Hematopoietic multipotent progenitor cell treated with erythropoietin and hydrocortisone succinate and interleukin-3 and kit ligand, for 6 days (in vitro differentiated cells): ENCODE measurements at regions not wholly inside any gene's neighbourhood (a gene's known extent, or its start where the extent isn't known, plus 50 kb on each side); places are given as distances from the start of the nearest gene placed in this dataset.

Experiments
- DNase-seq: peaks from one replicate; pipeline ENCODE4 v3.0.0-alpha.2; 2015

DNA sequence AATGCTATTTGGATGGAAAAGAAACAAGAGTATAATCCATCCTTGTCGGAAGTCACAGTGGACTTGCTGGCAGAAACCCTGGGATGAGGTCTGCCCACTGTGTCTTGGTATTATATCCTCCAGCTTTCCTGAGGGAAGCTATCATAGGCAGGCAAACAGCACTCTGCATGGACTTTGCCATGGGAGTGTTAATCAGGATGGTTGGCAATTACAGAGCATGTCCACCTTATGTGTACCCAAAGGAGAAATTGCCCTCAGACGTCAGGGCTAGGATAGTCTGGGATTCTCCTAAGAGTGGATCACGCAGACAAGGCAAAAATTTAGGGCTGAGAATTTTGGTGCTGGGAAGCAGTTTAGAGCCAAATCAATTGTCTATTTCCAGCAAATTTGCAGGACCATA is 184.9 kb upstream of the ESRRG start:
- no peak for DNase-seq

- DNase-seq: no peak
Measured at GRCh38 chr1:216907100-216907499, 183.9 kb upstream of the ESRRG start.

DNA sequence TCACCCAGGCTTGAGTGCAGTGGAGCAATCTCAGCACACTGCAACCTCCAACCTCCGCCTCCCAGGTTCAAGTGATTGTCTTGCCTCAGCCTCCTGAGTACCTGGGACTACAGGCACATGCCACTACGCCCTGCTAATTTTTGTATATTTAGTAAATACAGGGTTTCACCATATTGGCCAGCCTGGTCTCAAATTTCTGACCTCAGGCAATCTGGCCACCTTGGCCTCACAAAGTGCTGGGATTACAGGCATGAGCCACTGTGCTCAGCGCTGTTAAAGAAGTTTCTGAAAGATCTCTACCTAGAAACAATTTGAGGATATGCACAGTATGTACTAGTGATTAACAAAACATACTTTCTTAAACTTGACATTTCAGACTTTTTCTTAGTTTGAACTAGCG is 182.6 kb upstream of the ESRRG start:
- no peak for DNase-seq

DNA sequence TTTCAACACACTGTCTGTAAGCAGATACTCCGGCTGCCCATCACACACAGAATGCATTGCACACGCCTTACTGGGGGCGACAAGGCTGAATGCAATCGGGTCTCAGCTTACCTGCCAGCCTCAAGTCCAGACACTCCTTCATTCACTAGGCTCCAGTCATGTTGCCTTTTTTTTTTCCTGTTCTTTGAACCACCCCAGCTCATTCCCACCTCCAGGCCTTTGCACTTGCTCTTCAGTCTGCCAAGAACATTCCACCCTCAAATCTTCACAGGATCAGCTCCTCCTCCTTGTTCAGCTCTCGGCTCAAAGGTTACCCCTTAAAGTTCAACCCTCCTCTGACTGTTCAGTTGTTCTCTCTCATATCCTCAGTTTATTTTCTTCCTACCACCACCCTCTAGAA is 181.9 kb upstream of the ESRRG start:
- no peak for DNase-seq

DNA sequence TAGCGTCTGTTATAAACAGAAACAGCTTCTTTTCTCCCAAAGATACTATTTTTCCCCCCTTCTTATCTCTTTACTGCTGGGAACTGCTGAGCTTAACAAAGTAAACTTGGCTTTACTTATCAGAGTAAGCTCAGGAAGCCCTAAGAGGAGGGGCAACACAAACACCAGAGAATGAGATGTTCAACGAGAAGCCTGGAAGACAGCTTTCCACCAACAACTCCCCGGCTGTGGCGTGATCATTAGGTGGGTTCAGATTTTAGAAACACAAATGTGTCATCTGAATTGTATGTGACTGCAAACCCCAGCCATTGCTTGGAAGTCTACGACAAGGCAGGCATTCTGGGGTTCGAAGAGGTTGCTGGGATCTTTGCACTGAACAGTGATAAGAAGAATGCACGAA is 181.2 kb upstream of the ESRRG start:
- DNase-seq: no peak

GRCh38 chr1:216903382-216903740 is 180.1 kb upstream of the ESRRG start:
- DNase-seq: no peak

DNA sequence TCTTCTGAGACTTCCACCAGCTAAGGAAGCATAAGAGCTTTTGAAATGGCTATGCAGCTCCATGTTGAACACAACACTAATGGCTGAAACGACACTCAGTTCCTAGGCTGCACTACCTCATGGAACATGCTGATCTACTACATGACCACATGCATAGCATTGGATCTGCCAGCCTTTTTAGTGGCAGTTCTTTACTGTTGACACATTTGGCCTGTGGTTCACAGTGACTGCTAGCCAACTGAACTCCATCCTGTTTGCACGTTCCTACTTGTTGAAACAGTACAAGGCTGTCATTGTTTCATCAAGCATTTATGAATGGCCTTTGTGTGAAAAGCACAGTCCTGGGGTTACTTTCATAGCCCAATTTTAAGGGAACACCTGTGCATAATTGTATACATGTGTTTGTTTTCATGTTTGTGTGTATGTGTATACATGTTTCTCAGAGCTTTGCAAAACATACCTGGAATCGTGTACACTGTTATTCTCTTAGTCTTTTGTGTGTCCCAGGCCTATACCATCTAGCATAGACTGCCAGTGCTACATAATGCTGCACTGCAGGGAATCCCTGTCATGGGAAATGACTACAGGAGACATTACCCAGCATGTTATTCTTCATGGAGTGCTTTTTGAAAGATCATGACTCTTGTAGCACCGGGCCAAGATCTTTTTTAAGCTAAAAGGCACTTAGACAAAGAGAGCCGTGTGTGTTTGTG is 179.6 kb upstream of the ESRRG start:
- DNase-seq: no peak

- no peak for DNase-seq
Measured at GRCh38 chr1:216900116-216900620, 176.9 kb upstream of the ESRRG start.

DNA sequence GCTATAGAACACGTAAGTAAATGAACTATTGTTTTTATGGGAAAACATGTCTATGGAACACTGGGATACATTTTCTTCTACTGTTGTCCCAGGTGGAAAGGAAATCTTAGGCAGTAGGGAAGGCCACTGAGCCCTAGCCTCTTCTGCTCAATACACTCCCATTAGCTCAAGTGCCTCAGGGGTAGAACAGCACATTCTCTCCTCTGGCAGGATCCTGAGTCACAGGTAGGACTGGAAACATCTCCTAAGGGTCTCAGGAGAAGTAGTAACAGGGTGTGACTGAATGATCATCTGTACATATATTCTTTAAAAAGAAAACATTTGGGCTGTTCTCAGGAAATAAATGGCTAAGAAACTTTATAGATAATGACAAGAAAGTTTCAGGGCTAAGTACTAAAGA is 175.6 kb upstream of the ESRRG start:
- DNase-seq: no peak

DNA sequence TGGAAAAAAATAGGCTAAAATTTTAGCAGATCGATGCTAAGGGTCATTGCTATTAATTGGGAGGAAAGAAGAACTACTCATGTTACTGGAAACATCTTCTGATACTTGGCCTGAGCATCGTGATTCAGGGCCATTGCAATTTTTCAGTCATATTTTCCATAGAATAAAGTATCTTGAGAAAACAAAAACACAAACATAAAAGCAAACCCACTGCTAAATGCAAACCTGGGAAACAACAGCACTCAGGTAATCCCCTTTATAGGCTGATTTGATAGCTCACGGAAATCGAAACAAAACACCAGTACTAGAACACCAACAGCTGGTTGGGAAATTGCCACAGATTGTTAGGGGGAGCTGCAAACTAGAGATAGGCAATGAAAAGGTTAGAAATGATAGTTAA is 172.9 kb upstream of the ESRRG start:
- no peak for DNase-seq

DNA sequence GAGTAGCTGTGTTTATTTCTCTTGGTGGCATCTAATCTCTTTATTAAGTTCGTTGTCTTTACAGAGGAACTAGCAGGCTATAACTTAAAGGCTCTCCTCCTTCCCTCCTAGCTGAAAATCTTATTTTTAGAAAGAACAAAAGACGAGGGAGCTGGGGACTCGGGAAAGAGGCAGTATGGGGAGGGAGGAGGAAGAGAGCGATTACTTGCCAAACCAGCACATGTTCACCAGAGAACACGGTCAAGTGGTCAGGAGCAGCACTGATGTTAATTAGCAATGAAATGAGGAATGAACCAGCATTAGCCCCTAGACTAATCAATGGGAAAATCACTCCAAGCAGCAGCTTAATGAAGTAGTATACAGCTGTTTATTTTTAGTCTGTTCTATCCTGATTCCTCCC is 171.3 kb upstream of the ESRRG start:
- no peak for DNase-seq

DNA sequence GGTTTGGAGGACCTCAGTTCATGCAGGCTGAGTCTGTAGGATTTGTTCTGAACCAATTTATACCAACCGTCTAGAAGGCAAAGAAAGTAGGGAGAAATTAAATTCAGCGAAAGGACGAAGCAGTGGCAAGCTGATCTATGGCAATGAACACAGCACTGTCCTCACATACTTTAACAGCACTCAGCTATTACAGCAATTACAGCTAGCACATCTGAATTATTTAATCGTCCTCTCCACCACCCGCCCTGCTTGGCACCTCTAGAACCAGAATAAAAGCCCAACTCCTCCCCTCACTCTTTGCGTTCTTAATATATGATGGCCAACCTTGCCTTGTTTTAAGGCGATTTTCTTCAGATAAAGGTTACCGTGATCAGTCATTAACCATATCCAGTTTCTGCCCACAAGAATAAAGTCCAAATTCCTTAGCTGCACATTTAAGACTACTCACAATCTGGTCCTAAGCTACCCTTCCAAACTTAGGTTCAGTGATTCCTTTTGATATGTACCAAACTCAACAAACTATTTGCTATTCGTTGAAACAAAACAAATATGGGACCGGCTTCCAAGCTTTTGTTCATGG is 169.4 kb upstream of the ESRRG start:
- no peak for DNase-seq

DNA sequence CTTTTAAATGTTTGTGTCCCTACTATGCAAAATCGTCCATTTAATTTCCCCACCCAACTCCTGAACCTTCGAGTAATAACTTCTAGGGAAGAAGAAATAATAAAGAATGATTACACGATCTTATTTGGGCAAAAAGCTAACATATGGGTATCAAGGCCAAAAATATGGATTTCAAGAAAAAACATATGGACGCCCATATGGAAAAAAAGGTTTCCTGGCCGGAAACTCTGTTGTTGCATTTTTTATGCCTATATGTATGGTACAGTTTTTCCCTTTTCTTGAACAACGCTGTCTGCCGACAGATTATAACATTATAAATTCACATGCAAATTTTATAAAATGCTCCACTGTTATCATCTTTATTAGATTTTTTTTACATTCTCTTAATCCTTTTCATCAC is 167.6 kb upstream of the ESRRG start:
- no peak for DNase-seq

- no peak for DNase-seq
Measured at GRCh38 chr1:216888731-216889130, 165.5 kb upstream of the ESRRG start.

GRCh38 chr1:216887032-216887431 is 163.8 kb upstream of the ESRRG start:
- no peak for DNase-seq

- no peak for DNase-seq
Measured at GRCh38 chr1:216884614-216885229, 161.5 kb upstream of the ESRRG start.

DNA sequence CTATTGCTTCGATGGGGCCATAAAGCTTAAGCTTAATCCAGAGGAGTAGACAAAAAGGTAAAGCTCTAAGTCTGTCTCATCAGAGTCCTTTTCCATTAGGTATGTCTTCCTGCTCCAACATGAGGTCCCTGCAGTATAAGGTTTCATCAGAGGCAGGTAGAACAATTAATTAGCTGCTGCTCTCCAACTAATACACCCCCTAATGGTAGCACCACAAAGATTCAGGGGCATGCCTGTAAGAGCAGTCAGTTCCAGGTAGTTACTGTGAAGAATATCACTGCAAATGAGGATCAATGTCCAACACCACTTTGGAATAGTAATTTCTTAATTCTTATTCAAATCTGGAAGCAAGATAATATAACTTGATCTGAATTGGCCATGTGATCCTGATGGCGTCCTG is 160.3 kb upstream of the ESRRG start:
- DNase-seq: no peak

- no peak for DNase-seq
Measured at GRCh38 chr1:216881695-216882094, 158.5 kb upstream of the ESRRG start.

DNA sequence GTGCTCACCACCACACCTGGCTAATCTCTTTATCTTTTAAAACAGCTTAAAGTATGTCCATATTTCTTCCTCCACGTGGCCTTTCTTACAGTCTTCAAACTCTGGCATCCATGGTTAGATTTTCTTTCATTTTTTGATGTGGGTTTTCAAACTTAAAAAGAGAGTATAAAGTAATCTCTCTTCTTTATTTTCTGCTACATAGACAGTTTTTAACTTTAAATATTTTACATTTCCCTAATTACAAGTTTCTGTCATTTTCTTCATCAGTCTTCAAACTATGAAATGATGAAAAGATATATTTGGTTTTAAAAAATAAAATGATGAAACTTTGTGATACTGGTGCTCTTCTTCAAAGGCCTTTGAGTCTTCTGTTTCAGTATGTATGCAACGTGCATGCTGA is 143.5 kb upstream of the ESRRG start:
- DNase-seq: no peak

DNA sequence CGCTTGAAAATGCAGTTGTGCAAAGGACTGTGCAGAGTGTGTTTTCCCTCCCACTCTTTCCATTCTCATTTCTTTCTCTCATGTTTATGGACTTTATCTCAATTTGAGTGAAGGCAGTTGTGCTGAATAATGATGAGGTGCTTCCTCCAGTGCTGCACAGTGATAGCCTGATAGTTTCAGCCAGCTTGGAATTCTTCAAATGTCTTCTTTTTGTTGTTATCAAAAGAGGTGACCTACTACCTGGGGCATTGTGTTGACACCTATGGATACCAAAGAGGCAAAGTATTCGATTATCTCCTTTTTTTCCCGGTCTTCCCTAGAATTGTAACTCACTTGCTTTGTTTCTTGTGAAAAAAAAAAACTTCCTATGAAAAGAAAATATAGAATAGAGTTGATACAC is 132.6 kb upstream of the ESRRG start:
- DNase-seq: no peak

DNA sequence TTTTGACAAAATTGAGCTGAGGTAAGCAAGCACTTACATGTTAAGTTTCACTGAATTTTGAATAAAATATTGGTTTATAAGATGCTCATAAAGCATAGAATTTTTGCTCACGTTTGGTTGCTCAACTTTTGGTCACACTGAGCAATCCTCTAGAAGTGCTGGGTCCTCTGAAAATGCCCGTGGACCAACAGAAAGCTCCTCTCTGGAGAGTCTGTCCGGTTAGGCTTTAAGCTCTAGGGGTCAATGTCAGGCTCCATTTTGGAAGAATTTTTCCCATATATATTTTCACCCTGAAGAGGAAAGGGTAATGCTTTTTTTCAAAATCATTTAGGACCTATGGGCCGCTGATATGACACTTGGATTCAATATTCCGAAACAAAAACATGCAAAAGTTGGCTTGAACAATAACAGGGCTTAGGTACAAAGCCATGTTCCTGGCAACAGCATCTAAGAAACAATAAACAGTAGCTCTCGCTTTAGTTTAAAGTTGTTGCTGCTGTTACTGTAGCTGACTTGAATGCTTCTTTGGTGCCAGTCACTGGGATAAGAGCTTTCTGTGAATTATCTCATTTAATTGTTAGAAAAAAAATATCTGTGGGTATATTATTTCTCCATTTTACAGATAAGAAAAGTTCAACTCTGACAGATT is 131.7 kb upstream of the ESRRG start:
- DNase-seq: no peak

DNA sequence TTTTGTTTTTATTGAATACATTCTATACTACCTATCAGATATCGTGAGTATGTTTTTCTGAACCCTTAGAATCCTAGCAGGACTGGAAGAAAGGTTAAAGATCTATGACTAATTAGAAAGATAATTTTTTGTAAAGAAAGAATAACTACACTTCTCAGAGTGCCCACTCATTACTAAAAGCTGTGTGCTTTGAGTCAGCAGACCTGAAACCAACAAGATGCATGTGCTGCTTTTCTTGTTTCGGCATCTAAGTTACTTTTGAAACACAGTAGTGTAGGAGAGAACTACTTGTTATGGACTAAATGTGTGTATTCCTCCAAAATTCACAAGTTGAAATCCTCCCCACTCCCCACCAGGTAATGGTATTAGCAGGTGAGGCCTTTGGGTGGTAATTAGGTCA is 127.8 kb upstream of the ESRRG start:
- no peak for DNase-seq

DNA sequence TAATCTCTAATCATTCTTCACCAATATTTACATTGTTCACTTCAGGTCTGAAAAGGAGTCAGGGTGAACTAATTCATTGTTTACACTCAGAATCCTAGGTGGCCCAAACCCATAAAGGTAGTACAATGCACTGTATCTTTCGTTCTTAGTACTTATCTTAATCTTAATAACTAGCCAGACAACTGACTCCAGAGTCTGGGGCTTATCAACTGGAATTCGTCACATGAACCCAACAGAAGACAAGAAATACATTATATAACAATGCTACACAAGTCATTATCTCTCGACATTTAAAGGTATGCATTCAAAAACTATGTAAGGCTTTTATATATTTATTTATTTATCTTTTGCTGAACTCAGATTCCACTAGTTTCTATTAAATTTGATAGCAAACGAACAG is 125.9 kb upstream of the ESRRG start:
- DNase-seq: no peak

- no peak for DNase-seq
Measured at GRCh38 chr1:216847397-216848036, 124.3 kb upstream of the ESRRG start.
